Naive thymus-derived CD8-positive, alpha-beta T cell (primary cell): ENCODE measurements at regions not wholly inside any gene's neighbourhood (a gene's known extent, or its start where the extent isn't known, plus 50 kb on each side); places are given as distances from the start of the nearest gene placed in this dataset.

Source experiments
- ATAC-seq, 2 donors: fragments of 150-1000 bp; cut with Tn5 transposase in 1 of 2; sonication (Bioruptor Pico), chemical (Tn5 transposase) in 1 of 2; 1 replicate in 1 of 2; 2 replicates in 1 of 2; pipeline ENCODE4 v1.10.0; 2021; ENCODE audit warnings: mild to moderate bottlenecking in 2 of 2, moderate library complexity in 2 of 2
- POLR2A ChIA-PET: fragments of 350-600 bp; sonication (Branson Sonifier 250); formaldehyde crosslinking; loops from one replicate; lab custom pipeline; 2021; ENCODE audit warnings: antibody characterized with exemption; lab: Charles Lee
- DNase-seq, 10 donors: peaks; one replicate each; pipeline versions ENCODE4 v3.0.0 to v3.0.0-alpha.2; 2020 to 2022
- H3K27ac Mint-ChIP-seq, 10 donors: one replicate each; pipeline ENCODE4 v1.8.0; 2020 to 2022; ENCODE audit warnings: mild to moderate bottlenecking in 10 of 10, mixed read lengths in 10 of 10, moderate library complexity in 4 of 10, inconsistent platforms in 1 of 10
- H3K27me3 Mint-ChIP-seq, 5 donors: one replicate each; pipeline ENCODE4 v1.8.0; 2021 to 2022; ENCODE audit warnings: mixed read lengths in 5 of 5
- H3K36me3 Mint-ChIP-seq, 3 donors: one replicate each; pipeline ENCODE4 v1.8.0; 2020 to 2022; ENCODE audit warnings: mixed read lengths in 3 of 3, mild to moderate bottlenecking in 2 of 3, inconsistent platforms in 1 of 3
- H3K4me1 Mint-ChIP-seq, 4 donors: one replicate each; pipeline ENCODE4 v1.8.0; 2021 to 2022; ENCODE audit warnings: mixed read lengths in 4 of 4
- H3K4me3 Mint-ChIP-seq, 10 donors: one replicate each; pipeline ENCODE4 v1.8.0; 2020 to 2022; ENCODE audit warnings: mild to moderate bottlenecking in 10 of 10, mixed read lengths in 10 of 10, moderate library complexity in 6 of 10, inconsistent platforms in 1 of 10
- H3K9me3 Mint-ChIP-seq, 9 donors: one replicate each; pipeline ENCODE4 v1.8.0; 2020 to 2022; ENCODE audit warnings: mixed read lengths in 9 of 9, mild to moderate bottlenecking in 3 of 9, inconsistent platforms in 1 of 9, moderate library complexity in 1 of 9

DNA sequence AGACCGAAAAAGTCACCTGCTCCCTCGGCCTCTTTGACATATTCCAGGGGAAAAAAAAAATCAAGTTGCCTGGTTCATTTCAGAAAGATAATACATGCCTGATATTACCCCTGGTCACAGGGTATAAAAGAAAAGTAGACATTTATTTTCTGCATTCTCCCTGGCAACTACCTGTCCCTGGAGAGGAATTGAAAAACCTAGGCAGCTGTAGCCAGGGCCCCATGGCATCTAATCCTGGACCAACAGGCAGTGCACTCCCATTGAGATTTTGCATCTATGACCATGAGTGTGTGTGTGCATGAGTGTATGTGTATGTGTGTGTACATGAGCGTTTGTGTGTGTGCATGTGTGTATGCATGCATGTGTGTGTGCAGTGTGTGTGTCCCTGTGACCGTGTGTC, 338.2 kb upstream of the PFKP start:
- ATAC-seq (no peak), DNase-seq (no peak)
- no peak overlapping the region for H3K4me3 Mint-ChIP-seq
- no peaks in the 10 kb centered on the region for H3K4me1 Mint-ChIP-seq
- POLR2A ChIA-PET = no interaction called here
- H3K27me3 Mint-ChIP-seq = peaks cover 4 to 22% (median 11%) of the 10 kb centered on the region in 5 donors
- no peak overlapping the region for H3K27ac Mint-ChIP-seq
- H3K36me3 Mint-ChIP-seq = peaks cover 0 to 5% (median 0%) of the 10 kb centered on the region in 3 donors
- H3K9me3 Mint-ChIP-seq = peaks cover 0 to 16% (median 0%) of the 10 kb centered on the region in 9 donors

DNA sequence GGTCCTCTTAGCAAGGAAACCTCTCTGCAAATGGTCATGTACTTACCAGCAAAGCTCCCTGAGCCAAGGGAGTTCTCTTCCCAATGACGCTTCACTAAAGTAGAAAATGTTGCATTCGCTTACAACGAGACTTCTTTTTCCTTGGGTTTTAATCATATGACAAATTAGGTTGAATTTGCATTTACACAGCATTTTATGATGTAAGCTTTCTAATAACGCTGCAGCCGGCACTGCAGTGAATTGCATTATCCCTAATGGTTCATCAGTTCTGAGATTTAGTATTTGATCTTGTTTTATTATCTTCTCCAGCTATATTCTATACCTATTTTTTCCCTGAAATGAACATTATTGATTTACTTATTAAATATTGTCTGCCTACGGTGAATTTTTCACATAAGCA, 339.3 kb upstream of the PFKP start:
- H3K27me3 Mint-ChIP-seq = peaks cover 4 to 22% (median 6%) of the 10 kb centered on the region in 5 donors
- POLR2A ChIA-PET = no interaction called here
- H3K36me3 Mint-ChIP-seq = peaks cover 0 to 5% (median 0%) of the 10 kb centered on the region in 3 donors
- H3K4me3 Mint-ChIP-seq = no peak overlapping the region
- DNase-seq (no peak), ATAC-seq (no peak)
- no peaks in the 10 kb centered on the region for H3K4me1 Mint-ChIP-seq
- H3K9me3 Mint-ChIP-seq = peaks cover 0 to 16% (median 0%) of the 10 kb centered on the region in 9 donors
- H3K27ac Mint-ChIP-seq = no peak overlapping the region

DNA sequence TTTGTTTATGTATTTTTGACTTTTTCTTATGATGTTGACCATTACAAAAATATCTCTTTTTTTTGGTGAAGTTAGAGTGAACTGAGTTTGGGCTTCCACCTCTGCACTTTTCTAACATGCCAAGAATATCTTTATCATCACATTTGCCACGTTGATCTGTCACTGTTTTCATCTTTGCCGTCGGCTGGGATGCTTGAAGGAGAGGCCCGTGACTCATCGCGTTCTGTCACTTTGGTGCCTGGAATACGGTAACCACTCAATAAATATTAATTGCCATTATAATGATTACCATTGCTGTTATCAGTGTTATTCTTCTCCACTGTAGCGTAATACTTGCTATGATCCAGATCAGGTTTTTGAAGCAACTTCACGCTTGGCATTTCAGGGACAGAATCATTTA, 350.8 kb upstream of the PFKP start:
- ATAC-seq = no peak
- H3K9me3 Mint-ChIP-seq = peaks cover 0 to 3% (median 0%) of the 10 kb centered on the region in 9 donors
- DNase-seq = no peak
- H3K4me3 Mint-ChIP-seq = no peak overlapping the region
- no peaks in the 10 kb centered on the region for H3K36me3 Mint-ChIP-seq
- H3K27me3 Mint-ChIP-seq = peaks cover 0 to 12% (median 0%) of the 10 kb centered on the region in 5 donors
- H3K27ac Mint-ChIP-seq = no peak overlapping the region
- H3K4me1 Mint-ChIP-seq = no peaks in the 10 kb centered on the region
- POLR2A ChIA-PET = no interaction called here

DNA sequence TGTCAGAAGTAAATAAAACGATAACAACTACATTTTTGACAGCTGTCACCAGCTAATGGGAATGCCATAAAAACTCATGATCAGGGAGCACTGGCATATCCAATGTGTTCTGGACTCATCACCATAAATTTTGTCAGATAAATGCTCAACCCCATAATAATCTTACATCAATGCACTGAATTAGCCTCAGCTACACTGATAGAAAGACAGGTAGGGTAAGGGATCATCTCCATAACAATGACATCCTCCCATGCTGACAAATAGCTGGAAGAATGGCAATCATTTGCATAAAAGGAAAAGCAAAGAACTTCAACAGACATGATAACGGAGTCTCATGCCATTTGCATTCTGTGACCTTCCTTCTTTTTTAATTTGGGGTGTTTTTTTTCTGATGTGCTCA, 352.8 kb upstream of the PFKP start:
- H3K4me1 Mint-ChIP-seq = no peaks in the 10 kb centered on the region
- H3K4me3 Mint-ChIP-seq = no peak overlapping the region
- POLR2A ChIA-PET = no interaction called here
- H3K36me3 Mint-ChIP-seq = peaks cover 0 to 2% (median 0%) of the 10 kb centered on the region in 3 donors
- peaks cover 0 to 17% (median 5%) of the 10 kb centered on the region in 9 donors for H3K9me3 Mint-ChIP-seq
- ATAC-seq = no peak
- peaks cover 0 to 16% (median 2%) of the 10 kb centered on the region in 5 donors for H3K27me3 Mint-ChIP-seq
- no peak for DNase-seq
- no peak overlapping the region for H3K27ac Mint-ChIP-seq

DNA sequence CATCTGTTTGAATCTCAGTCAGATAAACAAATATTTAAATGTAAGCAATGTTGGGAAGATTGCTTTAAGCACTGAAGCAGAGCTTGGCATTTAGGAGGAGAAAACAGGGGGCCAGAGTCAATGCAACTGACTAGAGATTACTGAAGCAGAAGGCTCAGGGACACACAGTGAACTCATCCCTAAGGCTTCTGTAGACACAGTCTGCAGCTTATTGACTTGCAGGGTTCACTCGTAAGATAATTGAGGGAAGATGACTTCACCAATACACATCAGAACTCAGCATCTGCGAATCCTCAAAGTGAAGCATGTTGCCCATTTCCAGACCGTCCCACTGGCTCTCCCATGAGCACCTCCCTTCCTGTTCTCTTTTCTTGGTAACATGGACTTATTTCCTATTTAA, 363.4 kb upstream of the PFKP start:
- ATAC-seq (no peak), DNase-seq (no peak)
- Mint-ChIP-seq H3K27me3 (no peaks in the 10 kb centered on the region), H3K36me3 (no peaks in the 10 kb centered on the region), H3K4me3 (no peak overlapping the region), H3K4me1 (peaks cover 0 to 2% (median 0%) of the 10 kb centered on the region in 4 donors), H3K27ac (no peak overlapping the region), H3K9me3 (peaks cover 0 to 8% (median 0%) of the 10 kb centered on the region in 9 donors)
- POLR2A ChIA-PET = no interaction called here

DNA sequence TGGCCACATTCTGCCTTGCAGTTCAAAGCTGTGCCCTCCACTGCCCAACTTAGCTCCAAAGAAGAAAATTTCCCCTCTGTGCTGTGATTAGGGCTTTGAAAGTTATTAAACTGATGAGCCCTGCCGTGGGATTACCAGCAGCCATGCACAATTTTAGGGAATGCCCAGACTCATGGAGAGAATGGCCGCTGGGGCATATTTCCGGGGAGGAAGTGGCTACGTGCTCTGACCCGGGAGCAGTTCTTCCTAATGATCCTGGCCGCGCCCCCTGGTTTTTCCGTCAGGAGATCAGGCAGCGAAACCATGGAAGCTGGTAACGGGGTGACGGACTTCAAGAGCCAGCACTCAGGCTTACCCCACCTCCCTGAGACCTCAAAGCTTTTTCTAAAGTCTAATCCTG, 365.5 kb upstream of the PFKP start:
- no peak overlapping the region for H3K4me3 Mint-ChIP-seq
- peaks cover 0 to 2% (median 0%) of the 10 kb centered on the region in 4 donors for H3K4me1 Mint-ChIP-seq
- POLR2A ChIA-PET = no interaction called here
- DNase-seq (no peak), ATAC-seq (no peak)
- H3K27ac Mint-ChIP-seq = no peak overlapping the region
- no peaks in the 10 kb centered on the region for H3K36me3 Mint-ChIP-seq
- H3K9me3 Mint-ChIP-seq = peaks cover 0 to 1% (median 0%) of the 10 kb centered on the region in 9 donors
- peaks cover 0 to 5% (median 0%) of the 10 kb centered on the region in 5 donors for H3K27me3 Mint-ChIP-seq

DNA sequence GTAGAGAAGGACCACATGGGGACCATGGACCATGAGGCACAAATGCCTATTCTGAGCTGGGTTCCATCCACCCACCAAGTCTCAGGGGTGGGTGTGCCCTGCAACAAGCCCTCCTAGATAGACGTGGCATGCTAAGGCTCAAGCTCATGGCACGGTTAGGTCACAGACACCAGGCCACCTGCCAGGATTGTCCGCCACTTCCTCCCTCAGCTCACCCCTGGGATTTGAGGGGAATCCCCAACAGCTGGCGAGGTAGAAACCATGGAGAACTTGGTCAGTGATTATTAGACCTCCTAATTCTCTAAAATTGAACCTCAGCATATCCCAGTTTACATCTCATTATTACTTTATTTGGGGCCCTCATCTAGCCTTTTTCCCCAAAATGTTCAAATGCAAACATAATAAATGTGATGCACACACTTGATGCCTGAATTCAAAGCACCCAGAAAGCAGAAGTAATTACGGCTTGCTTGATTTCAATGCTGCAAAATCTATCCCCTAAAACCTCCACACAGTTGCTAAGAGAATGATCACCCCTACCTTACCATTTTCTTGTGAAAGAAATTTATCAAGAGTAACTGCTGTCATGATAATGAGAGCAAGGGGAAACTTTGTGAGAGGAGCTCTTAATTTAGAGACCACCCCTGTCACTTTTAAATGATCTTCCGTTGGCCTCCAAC, 366.6 kb upstream of the PFKP start:
- Mint-ChIP-seq H3K4me3 (no peak overlapping the region), H3K4me1 (peaks cover 0 to 2% (median 0%) of the 10 kb centered on the region in 4 donors), H3K27ac (no peak overlapping the region), H3K36me3 (no peaks in the 10 kb centered on the region), H3K27me3 (peaks cover 0 to 5% (median 0%) of the 10 kb centered on the region in 5 donors), H3K9me3 (peaks cover 0 to 2% (median 0%) of the 10 kb centered on the region in 9 donors)
- no peak for ATAC-seq
- no peak for DNase-seq
- POLR2A ChIA-PET = no interaction called here

DNA sequence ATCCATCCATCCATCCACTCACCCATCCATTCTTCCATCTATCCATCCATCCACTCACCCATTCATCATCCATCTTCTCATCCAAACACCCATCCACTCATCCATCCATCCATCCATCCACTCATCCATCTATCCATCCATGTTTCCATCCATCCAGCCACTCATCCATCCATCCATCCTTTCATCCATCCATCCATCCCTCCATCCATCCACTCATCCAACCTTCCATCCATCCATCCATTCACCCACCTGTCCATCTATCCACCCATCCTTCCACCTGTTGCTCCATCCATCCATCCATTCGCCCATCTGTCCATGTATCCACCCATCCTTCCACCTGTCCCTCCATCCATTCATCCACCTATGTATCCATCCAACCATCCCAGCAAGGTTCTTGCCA, 378.4 kb upstream of the PFKP start:
- no peak overlapping the region for H3K27ac Mint-ChIP-seq
- ATAC-seq = no peak
- peaks cover 0 to 3% (median 0%) of the 10 kb centered on the region in 3 donors for H3K36me3 Mint-ChIP-seq
- peak overlapping the region in 1 of 10 donors; percentile 14 for H3K4me3 Mint-ChIP-seq
- H3K9me3 Mint-ChIP-seq = peaks cover 0 to 4% (median 0%) of the 10 kb centered on the region in 9 donors
- POLR2A ChIA-PET = no interaction called here
- DNase-seq = no peak
- H3K27me3 Mint-ChIP-seq = peaks cover 0 to 5% (median 4%) of the 10 kb centered on the region in 5 donors
- H3K4me1 Mint-ChIP-seq = no peaks in the 10 kb centered on the region

DNA sequence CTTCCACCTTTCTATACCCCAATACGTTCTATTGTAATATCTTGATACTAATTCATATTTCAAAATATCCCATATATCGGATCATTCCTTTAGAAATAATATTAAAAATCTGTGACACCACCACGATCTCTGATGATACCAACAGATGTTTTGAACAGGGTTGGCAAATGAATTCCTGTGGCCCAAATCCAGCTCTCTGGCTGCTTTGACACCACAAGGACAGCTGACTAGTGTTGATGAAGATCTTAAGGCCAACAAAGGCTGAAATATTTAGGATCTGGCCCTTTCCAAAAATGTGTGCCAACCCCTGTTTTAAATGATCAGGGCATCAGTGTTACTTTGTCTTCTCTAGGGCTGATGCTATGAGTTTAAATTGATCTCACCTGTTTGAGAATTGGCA, 380.7 kb upstream of the PFKP start:
- H3K9me3 Mint-ChIP-seq = peaks cover 0 to 10% (median 0%) of the 10 kb centered on the region in 9 donors
- no peak overlapping the region for H3K4me3 Mint-ChIP-seq
- peaks cover 0 to 3% (median 0%) of the 10 kb centered on the region in 3 donors for H3K36me3 Mint-ChIP-seq

DNA sequence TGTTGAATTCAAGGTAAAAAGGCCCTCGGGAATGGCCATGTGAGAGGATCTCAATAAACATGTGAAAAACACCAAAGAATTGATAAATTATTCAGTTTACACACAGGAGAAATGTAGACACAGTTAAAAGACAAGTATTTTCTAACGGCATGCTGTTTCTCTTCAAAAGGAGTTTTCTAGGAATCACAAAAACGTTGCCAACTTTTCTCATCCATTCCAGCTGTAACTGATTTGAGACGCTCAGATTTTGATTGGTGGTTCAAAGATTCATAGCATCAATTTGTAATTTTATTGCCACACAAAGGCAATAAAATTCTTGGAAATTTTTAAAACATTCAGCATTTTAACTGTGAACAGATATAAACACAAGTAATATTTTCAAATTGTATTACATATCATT, 384.9 kb upstream of the PFKP start:
- H3K36me3 Mint-ChIP-seq = peaks cover 0 to 3% (median 0%) of the 10 kb centered on the region in 3 donors
- peaks cover 0 to 10% (median 0%) of the 10 kb centered on the region in 9 donors for H3K9me3 Mint-ChIP-seq
- H3K27ac Mint-ChIP-seq = no peak overlapping the region
- H3K4me1 Mint-ChIP-seq = no peaks in the 10 kb centered on the region
- H3K27me3 Mint-ChIP-seq = peaks cover 2 to 21% (median 4%) of the 10 kb centered on the region in 5 donors
- ATAC-seq = no peak
- DNase-seq = no peak
- H3K4me3 Mint-ChIP-seq = no peak overlapping the region
- POLR2A ChIA-PET = no interaction called here

More for the DNA sequence above, 380.7 kb upstream of the PFKP start:
- ATAC-seq (no peak), DNase-seq (no peak)
- Mint-ChIP-seq H3K27me3 (peaks cover 0 to 7% (median 4%) of the 10 kb centered on the region in 5 donors), H3K27ac (no peak overlapping the region), H3K4me1 (no peaks in the 10 kb centered on the region)
- POLR2A ChIA-PET = no interaction called here

DNA sequence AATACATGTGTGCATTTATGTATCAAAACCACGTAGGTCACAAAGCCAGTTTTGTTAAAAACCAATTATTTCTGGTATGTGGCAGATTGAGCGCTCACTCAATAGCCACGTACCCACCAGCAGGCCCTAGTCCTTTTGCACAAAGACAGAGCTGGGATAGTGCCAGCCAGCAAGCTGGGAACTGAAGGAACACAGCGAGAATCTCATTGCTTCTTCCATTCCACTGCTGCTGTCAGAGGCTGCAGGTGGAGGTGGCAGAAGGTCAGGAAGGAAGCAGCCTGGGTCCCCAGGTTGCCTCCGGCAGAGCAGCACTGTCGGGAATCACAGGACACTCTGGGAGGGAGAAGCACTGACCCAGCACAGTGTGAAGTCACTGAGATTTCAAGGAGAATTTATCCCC, 385.5 kb upstream of the PFKP start:
- no peak for DNase-seq
- POLR2A ChIA-PET = no interaction called here

DNA sequence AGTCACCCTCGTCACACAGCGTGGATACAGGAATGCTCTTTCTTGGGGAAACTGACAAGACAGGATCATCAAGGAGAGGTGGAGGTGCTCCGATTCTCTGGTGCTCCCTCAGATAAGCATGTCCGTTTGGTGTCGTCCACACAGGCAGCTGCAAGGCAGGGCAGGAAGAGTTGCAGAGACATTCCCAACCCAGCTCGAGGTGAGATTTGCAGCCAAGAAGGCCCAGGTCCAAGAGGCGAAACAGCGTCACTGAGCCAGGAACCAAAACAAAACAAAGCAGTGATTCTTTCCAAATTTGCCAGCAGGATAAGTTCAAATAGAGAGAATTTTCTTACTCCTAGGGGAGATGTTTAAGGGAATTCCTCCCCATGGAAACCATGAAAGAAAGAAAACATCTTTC, 386.5 kb upstream of the PFKP start:
- Mint-ChIP-seq H3K36me3 (no peaks in the 10 kb centered on the region), H3K4me3 (no peak overlapping the region), H3K9me3 (peaks cover 0 to 10% (median 0%) of the 10 kb centered on the region in 9 donors), H3K4me1 (no peaks in the 10 kb centered on the region), H3K27me3 (peaks cover 2 to 21% (median 4%) of the 10 kb centered on the region in 5 donors), H3K27ac (no peak overlapping the region)
- DNase-seq (no peak), ATAC-seq (no peak)
- POLR2A ChIA-PET = no interaction called here

More for the DNA sequence above, 385.5 kb upstream of the PFKP start:
- ATAC-seq = no peak
- Mint-ChIP-seq H3K36me3 (peaks cover 0 to under 1% (median 0%) of the 10 kb centered on the region in 3 donors), H3K4me1 (no peaks in the 10 kb centered on the region), H3K9me3 (peaks cover 0 to 10% (median 0%) of the 10 kb centered on the region in 9 donors), H3K27me3 (peaks cover 2 to 21% (median 4%) of the 10 kb centered on the region in 5 donors), H3K27ac (no peak overlapping the region), H3K4me3 (no peak overlapping the region)

DNA sequence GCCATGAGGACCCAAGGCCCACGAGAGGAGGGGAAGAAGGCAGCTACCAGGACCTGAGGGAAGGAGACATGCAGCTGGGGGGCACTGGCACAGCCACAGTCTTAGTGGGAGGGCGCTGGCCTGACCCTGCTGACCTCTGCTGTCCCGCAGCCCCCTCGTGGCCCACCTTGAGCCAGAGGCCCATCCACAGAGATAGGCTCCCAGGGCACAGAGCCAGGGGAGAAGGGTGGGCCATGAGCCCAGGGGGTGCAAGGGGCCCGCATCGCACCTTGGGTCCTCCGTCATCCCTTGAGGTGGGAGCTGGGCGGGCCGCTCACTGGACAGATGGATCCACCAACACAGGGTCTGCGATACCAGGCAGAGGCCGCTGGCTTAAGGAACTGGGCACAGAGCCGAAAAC, 387.7 kb upstream of the PFKP start:
- DNase-seq (no peak), ATAC-seq (no peak)
- POLR2A ChIA-PET = no interaction called here
- peaks cover 0 to 10% (median 0%) of the 10 kb centered on the region in 9 donors for H3K9me3 Mint-ChIP-seq
- no peak overlapping the region for H3K4me3 Mint-ChIP-seq
- peaks cover 2 to 21% (median 4%) of the 10 kb centered on the region in 5 donors for H3K27me3 Mint-ChIP-seq
- no peak overlapping the region for H3K27ac Mint-ChIP-seq
- no peaks in the 10 kb centered on the region for H3K36me3 Mint-ChIP-seq
- H3K4me1 Mint-ChIP-seq = no peaks in the 10 kb centered on the region
